Lower leg skin (tissue), 4 donors: ENCODE measurements at regions not wholly inside any gene's neighbourhood (a gene's known extent, or its start where the extent isn't known, plus 50 kb on each side); places are given as distances from the start of the nearest gene placed in this dataset.
"Not testable (repeated sequence)": the region's sequence is repeated elsewhere in the genome, so short reads cannot be mapped to it uniquely, and the experiment has no call there.

Source experiments
- DNase-seq, 2 donors: peaks; one replicate each; pipeline ENCODE4 v3.0.0-alpha.2; 2019; ENCODE audit warnings: low spot score in 2 of 2
- H3K4me3 ChIP-seq: fragments of 200-600 bp; sonication (generic); 2 replicates; pipeline ENCODE4 v1.5.1; 2017; ENCODE audit warnings: mild to moderate bottlenecking, low read depth; ENCODE audit not compliant: poor library complexity, severe bottlenecking
- POLR2A ChIP-seq, 2 donors: fragments of 450-650 bp; IDR thresholded peaks; one replicate each; pipeline ENCODE4 v1.6.1; 2016 to 2017; ENCODE audit warnings: antibody characterized with exemption in 2 of 2, mild to moderate bottlenecking in 1 of 2, moderate library complexity in 1 of 2
- WGBS, 2 donors: methylation state at CpG; one replicate each; pipeline ENCODE4 v1.1.5; 2018; 5-methylcytosine and 5-hydroxymethylcytosine counted together
- intact Hi-C: fragments of 100-400 bp; cut with DNase I; formaldehyde crosslinking; loops from one replicate; pipeline ENCODE4 v1.15.0; 2023; ENCODE audit warnings: low total_unique reads
- TF ChIP-seq, protein P1 (sequence below), 3 donors: fragments of 450-650 bp; IDR thresholded peaks; one replicate each; pipeline ENCODE4 v1.5.1; 2016; ENCODE audit warnings: antibody characterized with exemption in 3 of 3, mild to moderate bottlenecking in 3 of 3, moderate library complexity in 2 of 3

DNA sequence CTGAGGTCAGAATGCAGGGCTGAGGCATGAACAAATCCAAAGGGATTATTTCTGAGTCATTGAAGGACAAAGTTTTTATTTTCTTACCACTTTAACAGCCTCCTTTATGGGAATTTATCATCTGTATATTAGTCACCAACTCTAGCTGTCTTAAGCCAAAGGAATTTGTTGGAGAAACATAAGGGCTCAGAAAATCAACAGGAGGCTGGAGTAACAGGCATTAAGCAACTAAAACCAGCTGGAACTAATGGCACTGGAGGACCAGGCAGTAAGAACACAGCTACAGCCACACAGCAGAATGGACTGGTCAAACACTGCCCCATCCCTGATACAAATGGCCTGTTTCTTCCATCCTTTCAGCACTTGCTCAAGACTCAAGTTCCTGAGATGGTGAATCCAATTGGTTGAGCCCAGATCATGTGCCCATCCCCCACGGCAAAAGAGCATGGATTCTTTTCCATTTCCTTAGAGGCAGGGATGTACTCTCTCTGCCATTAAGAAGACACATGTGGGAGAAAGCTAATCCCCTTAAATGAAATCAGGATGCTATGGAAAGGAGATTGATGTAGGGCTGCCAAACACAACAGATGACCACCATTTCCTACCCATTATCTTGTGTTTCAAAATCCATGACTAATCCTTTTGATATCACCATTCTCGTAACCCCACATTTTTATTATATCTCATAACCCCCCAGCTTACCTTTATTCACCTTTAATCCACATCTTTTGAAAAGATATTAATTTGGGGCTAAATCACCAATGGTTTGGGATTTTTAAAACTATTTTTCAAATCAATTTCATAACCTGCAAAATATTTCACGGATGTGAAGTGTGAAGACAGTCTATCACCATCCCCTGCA, 157.0 kb upstream of the FNDC3A start:
- intact Hi-C loops = no loop called here
- WGBS, 2 donors = 68 to 74% methylated on average over 3 of the region's 3 CpGs
- peak in 1 of 2 donors; percentile 40 for DNase-seq
- TF ChIP-seq, protein P1, sequence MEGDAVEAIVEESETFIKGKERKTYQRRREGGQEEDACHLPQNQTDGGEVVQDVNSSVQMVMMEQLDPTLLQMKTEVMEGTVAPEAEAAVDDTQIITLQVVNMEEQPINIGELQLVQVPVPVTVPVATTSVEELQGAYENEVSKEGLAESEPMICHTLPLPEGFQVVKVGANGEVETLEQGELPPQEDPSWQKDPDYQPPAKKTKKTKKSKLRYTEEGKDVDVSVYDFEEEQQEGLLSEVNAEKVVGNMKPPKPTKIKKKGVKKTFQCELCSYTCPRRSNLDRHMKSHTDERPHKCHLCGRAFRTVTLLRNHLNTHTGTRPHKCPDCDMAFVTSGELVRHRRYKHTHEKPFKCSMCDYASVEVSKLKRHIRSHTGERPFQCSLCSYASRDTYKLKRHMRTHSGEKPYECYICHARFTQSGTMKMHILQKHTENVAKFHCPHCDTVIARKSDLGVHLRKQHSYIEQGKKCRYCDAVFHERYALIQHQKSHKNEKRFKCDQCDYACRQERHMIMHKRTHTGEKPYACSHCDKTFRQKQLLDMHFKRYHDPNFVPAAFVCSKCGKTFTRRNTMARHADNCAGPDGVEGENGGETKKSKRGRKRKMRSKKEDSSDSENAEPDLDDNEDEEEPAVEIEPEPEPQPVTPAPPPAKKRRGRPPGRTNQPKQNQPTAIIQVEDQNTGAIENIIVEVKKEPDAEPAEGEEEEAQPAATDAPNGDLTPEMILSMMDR (IDR thresholded peaks at IDR 0.05) = no peak
- TF ChIP-seq POLR2A (IDR thresholded peaks at IDR 0.05) = no peak
- no peak overlapping the region for H3K4me3 ChIP-seq

DNA sequence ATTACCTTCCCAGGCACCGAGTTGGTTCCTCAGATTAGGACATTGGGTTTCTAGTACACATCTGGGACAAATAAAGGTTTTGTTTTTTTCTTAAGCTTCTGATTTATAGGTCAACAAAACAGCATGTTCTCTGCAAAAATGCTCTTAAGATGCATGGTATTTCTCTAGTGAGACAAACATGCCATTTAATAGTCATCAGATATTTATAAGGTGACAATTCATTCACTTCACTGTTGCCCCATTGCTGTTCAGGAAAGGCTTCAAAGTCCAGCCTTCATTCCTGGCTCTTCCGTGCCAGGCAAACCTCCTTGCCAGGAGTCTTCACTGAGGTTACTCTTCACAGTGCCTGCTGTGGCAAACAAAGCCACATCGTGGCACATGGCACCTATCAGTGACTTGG, 156.3 kb upstream of the FNDC3A start:
- intact Hi-C loops = no loop called here
- H3K4me3 ChIP-seq = no peak overlapping the region
- DNase-seq = no peak
- no peak for TF ChIP-seq POLR2A (IDR thresholded peaks at IDR 0.05)
- TF ChIP-seq, protein P1 (IDR thresholded peaks at IDR 0.05) = no peak
- 61 to 73% methylated on average over 3 of the region's 3 CpGs for WGBS, 2 donors

DNA sequence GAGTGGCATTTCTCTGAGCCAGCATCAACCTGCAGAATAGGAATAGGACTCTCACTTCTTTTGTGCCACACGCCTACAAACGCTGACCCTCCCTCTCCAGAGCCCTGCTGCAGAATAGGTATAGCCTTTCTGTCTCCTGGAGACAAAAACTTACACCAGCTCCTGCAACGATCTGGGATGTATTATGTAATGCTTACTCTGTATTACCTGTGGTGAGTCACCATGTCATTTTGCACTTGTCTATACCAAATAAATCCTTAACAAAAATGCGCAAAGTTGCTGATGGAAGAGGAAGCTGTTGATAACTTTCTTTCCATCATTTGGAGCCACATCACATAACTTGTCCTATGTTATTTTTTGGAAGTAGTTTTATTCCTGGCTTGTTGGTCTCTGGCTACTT, 155.8 kb upstream of the FNDC3A start:
- no peak for DNase-seq
- TF ChIP-seq, protein P1 (IDR thresholded peaks at IDR 0.05) = no peak
- intact Hi-C loops = no loop called here
- WGBS, 2 donors = 62 to 70% methylated on average over 4 of the region's 4 CpGs
- no peak overlapping the region for H3K4me3 ChIP-seq

DNA sequence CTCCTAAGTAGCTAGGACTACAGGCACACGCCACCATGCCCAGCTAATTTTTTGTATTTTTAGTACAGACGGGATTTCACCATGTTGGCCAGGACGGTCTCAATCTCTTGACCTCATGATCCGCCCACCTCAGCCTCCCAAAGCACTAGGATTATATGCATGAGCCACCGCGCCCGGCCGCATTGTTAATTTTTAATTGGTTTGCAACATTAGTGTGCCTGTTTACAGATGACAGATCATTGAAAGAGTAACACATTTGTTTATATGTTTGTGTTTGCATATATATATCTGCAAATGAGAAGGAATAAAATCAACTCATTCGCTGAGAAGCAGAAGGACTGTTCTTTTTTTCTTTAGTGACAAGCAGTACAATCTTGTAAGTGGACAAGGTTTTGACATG, 152.2 kb upstream of the FNDC3A start:
- DNase-seq, H3K4me3 ChIP-seq, intact Hi-C loops: not testable (repeated sequence)
- WGBS, 2 donors = 93 to 94% methylated on average over 9 of the region's 9 CpGs

DNA sequence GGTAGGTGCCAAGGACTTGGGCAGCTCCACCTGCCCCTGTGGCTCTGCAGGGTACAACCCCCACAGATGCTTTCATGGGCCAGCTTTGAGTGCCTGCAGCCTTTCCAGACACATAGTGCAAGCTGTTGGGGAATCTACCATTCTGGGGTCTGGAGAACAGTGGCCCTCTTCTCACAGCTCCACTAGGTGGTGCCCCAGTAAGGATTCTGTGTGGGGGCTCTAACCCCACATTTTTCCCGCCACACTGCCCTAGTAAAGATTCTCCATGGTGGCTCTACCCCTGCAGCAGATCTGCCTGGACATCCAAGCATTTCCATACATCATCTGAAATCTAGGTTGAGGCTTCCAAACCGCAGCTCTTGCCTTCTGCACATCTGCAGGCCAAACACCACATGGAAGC, 149.7 kb upstream of the FNDC3A start:
- no peak for DNase-seq
- 81 to 92% methylated on average over 2 of the region's 2 CpGs for WGBS, 2 donors
- intact Hi-C loops = no loop called here
- TF ChIP-seq, protein P1 (IDR thresholded peaks at IDR 0.05) = no peak
- no peak for TF ChIP-seq POLR2A (IDR thresholded peaks at IDR 0.05)
- no peak overlapping the region for H3K4me3 ChIP-seq

DNA sequence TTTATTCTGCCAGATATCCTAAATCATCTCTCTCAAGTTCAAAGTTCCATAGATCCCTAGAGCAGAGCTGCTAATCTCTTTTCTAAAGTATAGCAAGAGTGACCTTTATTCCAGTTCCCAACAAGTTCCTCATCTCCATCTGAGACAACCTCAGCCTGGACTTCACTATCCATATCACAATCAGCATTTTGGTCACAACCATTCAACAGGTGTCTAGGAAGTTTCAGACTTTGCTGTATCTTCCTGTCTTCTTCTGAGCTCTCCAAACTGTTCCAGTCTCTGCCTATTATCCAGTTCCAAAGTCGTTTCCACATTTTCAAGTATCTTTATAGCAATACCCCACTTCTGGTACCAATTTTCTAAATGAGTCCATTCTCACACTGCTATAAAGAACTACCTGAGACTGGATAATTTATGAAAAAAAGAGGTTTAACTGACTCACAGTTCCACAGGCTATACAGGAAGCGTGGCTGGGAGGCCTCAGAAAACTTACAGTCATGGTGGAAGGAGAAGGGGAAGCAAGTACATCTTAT, 148.7 kb upstream of the FNDC3A start:
- H3K4me3 ChIP-seq, DNase-seq, intact Hi-C loops: not testable (repeated sequence)
- WGBS, 2 donors = 45 to 64% methylated on average over 2 of the region's 2 CpGs

DNA sequence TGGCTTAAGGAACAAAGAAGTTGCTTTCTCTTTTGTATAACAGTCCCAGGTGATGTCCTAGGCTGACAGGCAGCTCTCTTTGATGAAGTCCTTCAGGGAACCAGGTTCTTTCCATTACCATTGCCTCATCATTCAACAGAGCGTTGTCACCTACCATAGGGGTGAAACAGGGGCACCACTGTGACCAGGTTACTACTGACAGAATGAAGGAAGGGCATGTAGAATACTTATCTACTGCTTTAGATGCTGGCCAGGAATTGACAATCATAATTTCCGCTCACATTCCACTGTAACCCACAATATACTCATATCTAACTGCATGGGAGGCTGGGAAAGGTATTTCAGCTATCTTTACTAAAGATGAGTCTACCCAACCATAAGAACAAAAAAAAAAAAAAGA, 148.0 kb upstream of the FNDC3A start:
- TF ChIP-seq POLR2A (IDR thresholded peaks at IDR 0.05) = no peak
- TF ChIP-seq, protein P1 (IDR thresholded peaks at IDR 0.05) = no peak
- no peak overlapping the region for H3K4me3 ChIP-seq
- intact Hi-C loops = no loop called here
- 95% methylated on average over 2 of the region's 2 CpGs for WGBS, 2 donors
- no peak for DNase-seq
